Upper lobe of right lung (tissue), 1 donor: ENCODE measurements at regions not wholly inside any gene's neighbourhood (a gene's known extent, or its start where the extent isn't known, plus 50 kb on each side); places are given as distances from the start of the nearest gene placed in this dataset.

Source experiments
- ATAC-seq: fragments of 200-7000 bp; cut with Tn5 transposase; one replicate; pipeline ENCODE4 v1.9.1; 2020; ENCODE audit warnings: mild to moderate bottlenecking, moderate library complexity
- DNase-seq: peaks from one replicate; pipeline ENCODE4 v3.0.0-alpha.2; 2020
- H3K27ac ChIP-seq: fragments of 200-600 bp; one replicate; pipeline ENCODE4 v1.8.0; 2022
- H3K27me3 ChIP-seq: fragments of 200-600 bp; one replicate; pipeline ENCODE4 v1.8.0; 2022; ENCODE audit warnings: mild to moderate bottlenecking
- H3K36me3 ChIP-seq: fragments of 200-600 bp; one replicate; pipeline ENCODE4 v1.8.0; 2022
- H3K4me1 ChIP-seq: fragments of 200-600 bp; one replicate; pipeline ENCODE4 v1.8.0; 2022
- H3K4me3 ChIP-seq: fragments of 200-600 bp; one replicate; pipeline ENCODE4 v1.8.0; 2022; ENCODE audit warnings: mild to moderate bottlenecking
- H3K9me3 ChIP-seq: fragments of 200-600 bp; one replicate; pipeline ENCODE4 v1.8.0; 2022
- intact Hi-C: fragments of 100-400 bp; cut with DNase I; formaldehyde crosslinking; loops from one replicate; pipeline ENCODE4 v1.11.0; 2022
- TF ChIP-seq, protein P1 (sequence below): fragments of 200-600 bp; IDR thresholded peaks from one replicate; pipeline ENCODE4 v1.8.0; 2022; ENCODE audit warnings: antibody characterized with exemption
- donor health status: DM: no; HTN: yes; CAD: no; lungs with severe emphysema.

- Histone ChIP-seq H3K4me3 (no peak overlapping the region), H3K27ac (no peak overlapping the region), H3K27me3 (no peaks in the 10 kb centered on the region), H3K36me3 (no peaks in the 10 kb centered on the region), H3K4me1 (no peaks in the 10 kb centered on the region), H3K9me3 (no peaks in the 10 kb centered on the region)
- no peak for ATAC-seq
- intact Hi-C loops, result no loop called here
- TF ChIP-seq, protein P1, sequence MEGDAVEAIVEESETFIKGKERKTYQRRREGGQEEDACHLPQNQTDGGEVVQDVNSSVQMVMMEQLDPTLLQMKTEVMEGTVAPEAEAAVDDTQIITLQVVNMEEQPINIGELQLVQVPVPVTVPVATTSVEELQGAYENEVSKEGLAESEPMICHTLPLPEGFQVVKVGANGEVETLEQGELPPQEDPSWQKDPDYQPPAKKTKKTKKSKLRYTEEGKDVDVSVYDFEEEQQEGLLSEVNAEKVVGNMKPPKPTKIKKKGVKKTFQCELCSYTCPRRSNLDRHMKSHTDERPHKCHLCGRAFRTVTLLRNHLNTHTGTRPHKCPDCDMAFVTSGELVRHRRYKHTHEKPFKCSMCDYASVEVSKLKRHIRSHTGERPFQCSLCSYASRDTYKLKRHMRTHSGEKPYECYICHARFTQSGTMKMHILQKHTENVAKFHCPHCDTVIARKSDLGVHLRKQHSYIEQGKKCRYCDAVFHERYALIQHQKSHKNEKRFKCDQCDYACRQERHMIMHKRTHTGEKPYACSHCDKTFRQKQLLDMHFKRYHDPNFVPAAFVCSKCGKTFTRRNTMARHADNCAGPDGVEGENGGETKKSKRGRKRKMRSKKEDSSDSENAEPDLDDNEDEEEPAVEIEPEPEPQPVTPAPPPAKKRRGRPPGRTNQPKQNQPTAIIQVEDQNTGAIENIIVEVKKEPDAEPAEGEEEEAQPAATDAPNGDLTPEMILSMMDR, result no peak
- DNase-seq, result no peak
Measured at GRCh38 chr5:14988223-14988622, 116.6 kb upstream of the ANKH start.

DNA sequence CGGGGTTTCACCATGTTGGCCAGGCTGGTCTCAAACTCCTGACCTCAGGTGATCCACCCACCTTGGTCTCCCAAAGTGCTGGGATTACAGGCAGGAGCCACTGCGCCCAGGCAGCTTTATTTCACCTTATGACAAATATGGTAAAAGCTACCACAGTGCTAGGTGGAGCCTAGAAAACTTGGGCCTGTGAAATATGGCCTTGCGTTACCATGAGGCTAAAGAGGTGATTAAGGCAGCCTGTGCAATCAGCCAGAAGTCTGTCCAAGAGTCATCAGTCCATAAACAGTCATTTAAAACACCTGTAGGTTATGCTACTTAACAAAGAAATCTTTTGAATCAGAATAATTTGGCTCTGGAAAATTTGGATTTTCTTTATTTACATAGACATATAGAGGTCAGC lies 114.8 kb upstream of the ANKH start:
- TF ChIP-seq, protein P1, result no peak
- intact Hi-C loops, result no loop called here

DNA sequence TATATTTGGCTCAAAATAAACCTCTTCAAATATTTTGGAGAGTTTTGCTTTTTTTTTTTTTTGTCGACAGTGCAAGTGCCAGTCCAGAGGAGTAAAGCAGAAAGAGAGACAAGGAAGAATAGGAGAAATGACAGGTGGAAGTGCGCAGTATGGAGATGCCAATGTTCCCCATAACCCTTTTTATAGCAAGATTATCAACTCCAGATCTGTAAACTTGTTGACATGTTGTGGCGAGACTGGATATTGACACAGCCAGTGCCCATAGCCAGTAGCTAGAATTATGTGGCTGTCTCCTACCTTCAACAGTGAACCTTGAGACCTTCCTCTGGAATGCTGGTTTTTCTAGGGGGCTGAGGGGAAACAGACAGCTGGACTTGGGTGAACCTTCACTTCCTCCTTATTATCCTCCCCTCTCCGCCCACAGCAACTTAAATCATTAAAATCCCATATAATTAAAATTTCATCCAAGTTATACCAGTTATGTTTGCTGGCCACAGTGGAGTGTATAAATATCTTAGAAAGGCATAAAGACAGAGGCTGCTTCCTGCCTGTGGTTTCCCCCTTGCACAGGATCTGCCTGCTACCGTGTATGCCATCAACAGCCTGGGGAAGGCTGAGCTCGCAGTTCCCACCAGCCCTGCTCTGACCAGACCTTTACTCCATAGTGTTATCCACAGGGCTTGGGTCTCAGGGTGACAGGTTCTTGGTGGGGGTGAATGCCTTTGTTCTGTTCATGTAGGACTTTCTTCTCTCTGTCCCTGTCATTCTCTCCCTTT lies 112.3 kb upstream of the ANKH start:
- peak; percentile 44 for ATAC-seq

More for the DNA sequence above, 114.8 kb upstream of the ANKH start:
- Histone ChIP-seq H3K4me1 (no peaks in the 10 kb centered on the region), H3K4me3 (no peak overlapping the region), H3K27me3 (no peaks in the 10 kb centered on the region), H3K27ac (no peak overlapping the region), H3K36me3 (no peaks in the 10 kb centered on the region), H3K9me3 (no peaks in the 10 kb centered on the region)
- DNase-seq (no peak), ATAC-seq (no peak)

DNA sequence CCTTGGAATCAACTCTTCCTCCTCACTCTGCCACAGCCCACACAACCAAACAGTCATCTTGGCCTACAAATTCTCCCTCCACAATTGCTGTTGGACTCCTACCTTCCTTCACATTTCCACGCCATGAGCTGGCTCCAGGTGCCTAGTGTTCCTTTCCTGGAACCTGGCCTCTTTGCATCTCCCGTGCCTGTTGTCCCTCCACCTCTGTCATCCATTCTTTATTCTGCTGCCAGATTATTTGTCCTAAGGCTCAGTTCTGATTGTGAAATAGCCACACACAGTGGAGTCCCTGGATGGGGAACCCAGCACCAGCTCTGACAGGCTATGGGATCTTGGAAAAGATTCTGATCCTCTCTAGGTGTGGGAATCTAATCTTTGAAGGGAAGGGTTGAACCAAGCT lies 109.1 kb upstream of the ANKH start:
- Histone ChIP-seq H3K27me3 (no peaks in the 10 kb centered on the region), H3K4me3 (no peak overlapping the region), H3K27ac (no peak overlapping the region), H3K36me3 (no peaks in the 10 kb centered on the region), H3K4me1 (no peaks in the 10 kb centered on the region), H3K9me3 (no peaks in the 10 kb centered on the region)
- ATAC-seq, result no peak
- TF ChIP-seq, protein P1, result no peak
- no peak for DNase-seq
- intact Hi-C loops, result no loop called here

More for the DNA sequence above, 112.3 kb upstream of the ANKH start:
- Histone ChIP-seq H3K4me3 (no peak overlapping the region), H3K4me1 (no peaks in the 10 kb centered on the region), H3K27ac (no peak overlapping the region), H3K27me3 (no peaks in the 10 kb centered on the region), H3K36me3 (no peaks in the 10 kb centered on the region), H3K9me3 (no peaks in the 10 kb centered on the region)
- no peak for DNase-seq
- intact Hi-C loops, result no loop called here
- TF ChIP-seq, protein P1, result no peak

DNA sequence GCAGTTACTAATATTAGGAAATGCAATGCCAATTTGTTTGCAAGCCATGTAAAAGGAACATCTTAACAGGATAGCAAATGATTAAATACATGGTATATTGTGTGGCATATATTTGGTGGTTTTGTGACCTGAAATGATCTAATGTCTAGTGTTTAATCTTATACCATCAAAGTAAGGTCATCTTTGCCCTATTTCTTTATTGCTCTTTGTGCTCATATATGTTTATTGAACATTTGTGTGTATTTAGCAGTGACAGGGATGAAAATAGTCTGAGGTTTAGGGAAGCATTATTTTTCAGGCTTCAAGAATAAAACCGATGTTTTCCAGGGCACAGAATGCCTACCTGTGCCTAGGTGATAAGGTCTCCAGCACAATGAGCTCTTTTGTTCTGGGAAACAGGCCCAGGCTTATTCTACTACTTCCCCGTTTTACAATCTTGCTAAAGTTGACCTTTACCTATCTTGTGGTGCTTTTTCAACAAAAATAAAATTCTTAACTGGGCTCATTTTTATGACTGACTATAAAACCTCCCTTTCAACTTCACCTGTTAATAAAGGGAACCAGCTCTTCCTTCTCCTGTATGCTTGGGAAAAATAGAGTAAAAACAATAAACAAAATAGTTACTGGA lies 105.6 kb upstream of the ANKH start:
- intact Hi-C loops, result no loop called here
- no peaks in the 10 kb centered on the region for H3K4me1 ChIP-seq
- no peaks in the 10 kb centered on the region for H3K9me3 ChIP-seq
- DNase-seq, result no peak
- no peak for ATAC-seq
- H3K36me3 ChIP-seq, result no peaks in the 10 kb centered on the region
- TF ChIP-seq, protein P1, result no peak
- H3K27me3 ChIP-seq, result no peaks in the 10 kb centered on the region
- H3K4me3 ChIP-seq, result no peak overlapping the region
- no peak overlapping the region for H3K27ac ChIP-seq
